GM19455 (cell line): ENCODE measurements at regions not wholly inside any gene's neighbourhood (a gene's known extent, or its start where the extent isn't known, plus 50 kb on each side); places are given as distances from the start of the nearest gene placed in this dataset.
"Not testable (repeated sequence)": the region's sequence is repeated elsewhere in the genome, so short reads cannot be mapped to it uniquely, and the experiment has no call there.

ENCODE experiments used
- ATAC-seq: cut with Tn5 transposase; IDR thresholded peaks from one replicate; pipeline ENCODE4 v1.9.1; 2021; ENCODE audit not compliant: unreplicated experiment

DNA sequence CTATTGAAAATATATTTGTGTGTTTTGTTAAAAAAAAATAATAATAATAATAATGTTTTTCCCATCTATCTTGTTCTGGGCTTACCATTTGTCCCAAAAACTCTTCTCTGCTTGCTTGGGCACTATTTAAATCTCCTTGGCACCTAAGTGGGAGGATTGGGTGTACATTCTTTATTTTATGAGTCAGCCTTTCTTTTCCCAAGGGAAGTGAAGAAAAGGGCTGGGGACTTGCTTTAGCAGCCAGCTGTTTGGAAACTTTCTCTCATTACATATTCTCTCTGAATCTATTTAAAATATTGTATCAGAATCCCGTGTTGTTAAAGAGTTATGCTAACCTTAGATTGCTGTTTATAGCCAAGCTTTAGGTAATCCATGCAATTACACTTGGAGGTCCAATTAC lies 2332.4 kb downstream of the ARAP2 start:
- ATAC-seq, result no peak

DNA sequence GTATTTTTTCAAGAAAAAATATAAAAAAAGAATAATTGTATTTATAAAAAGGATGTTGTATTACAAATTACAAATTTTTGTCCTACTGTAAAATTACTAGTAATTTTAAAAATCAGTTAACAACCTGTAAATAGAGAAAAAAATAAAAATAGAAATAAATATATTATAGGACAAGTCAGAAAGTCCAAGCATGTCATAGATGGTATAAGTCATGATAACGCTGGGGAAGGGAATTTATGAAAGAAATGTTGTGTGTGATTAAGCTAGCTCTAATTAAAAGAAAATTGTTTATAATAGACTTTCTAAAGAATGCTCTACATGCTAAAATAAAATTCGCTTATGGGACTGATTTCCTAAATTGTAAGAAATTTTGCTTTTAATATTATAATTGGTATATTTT lies 2329.9 kb downstream of the ARAP2 start:
- no peak for ATAC-seq

DNA sequence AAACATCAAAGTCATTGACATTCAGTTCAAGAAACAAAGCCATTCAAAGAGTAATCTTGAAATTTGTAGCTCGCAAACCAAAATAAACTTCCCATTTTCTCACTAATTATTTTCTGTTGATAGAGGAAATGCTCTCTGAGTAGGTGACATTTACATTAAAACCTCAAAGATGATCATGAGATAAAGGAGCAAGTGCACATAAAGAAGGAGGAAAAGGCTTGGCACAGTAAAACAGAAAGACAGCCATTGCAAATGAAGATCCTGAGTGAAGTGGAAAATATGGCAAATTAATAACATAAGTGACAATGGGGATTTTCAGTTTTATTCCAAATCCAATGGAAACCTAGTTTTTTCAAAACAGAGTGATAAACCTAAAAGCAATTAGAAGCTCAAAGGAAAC lies 2320.8 kb downstream of the ARAP2 start:
- no peak for ATAC-seq

DNA sequence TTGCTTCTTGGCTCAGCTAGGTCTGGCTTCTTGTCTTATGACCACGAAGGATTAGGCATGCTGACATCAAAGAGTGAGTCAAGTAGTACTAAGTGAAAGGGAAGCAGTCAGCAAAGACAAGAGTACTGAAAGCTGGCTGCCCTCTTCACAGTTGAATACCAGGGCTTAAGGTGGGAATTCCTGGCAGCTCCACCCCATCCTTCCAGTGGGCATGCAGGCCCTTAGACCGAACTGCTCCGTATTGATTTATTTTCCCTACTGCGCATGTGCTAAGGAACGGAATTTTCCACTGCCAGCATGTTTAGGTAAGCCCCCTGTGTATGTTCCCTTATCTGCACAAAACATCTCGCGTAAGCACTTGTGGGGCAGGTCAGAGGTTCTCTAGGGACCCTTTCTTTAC lies 2320.1 kb downstream of the ARAP2 start:
- ATAC-seq, result no peak

DNA sequence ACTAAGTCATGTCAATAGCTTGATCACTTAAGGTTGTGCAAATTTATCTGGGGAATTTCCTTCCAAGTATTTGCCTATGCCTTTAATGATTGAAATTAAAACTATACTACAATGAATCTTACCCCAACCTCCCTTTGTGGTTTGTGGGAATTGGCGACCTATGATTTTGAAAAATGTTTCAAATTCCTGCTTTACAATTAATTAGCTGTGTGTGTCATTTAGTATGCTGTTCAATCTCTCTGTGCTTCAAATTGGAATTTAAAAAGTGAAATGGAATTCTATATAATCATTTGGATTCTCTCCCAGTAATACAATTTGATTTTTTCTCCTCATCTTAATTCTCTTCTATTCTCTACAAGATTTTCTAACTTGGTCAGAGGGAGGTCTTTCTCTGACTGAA lies 2319.5 kb downstream of the ARAP2 start:
- no peak for ATAC-seq

DNA sequence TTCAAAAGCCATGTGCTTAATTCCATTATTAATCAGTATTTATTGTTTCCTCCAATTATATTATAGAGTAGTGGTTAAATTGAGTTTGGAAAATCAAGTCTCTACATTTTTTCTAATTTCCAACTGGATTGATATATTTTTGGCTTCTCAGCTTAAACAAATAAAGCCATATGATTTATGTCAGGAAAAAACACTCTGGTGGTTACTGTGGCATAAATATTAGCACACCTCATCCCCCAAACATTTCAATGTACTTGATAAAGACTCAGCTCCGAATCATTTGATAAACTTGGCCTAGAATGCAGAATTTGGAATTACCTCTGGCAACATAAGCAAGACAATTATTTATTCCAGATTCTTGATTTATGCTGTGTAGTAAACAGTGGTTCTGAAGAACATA lies 2313.8 kb downstream of the ARAP2 start:
- no peak for ATAC-seq

DNA sequence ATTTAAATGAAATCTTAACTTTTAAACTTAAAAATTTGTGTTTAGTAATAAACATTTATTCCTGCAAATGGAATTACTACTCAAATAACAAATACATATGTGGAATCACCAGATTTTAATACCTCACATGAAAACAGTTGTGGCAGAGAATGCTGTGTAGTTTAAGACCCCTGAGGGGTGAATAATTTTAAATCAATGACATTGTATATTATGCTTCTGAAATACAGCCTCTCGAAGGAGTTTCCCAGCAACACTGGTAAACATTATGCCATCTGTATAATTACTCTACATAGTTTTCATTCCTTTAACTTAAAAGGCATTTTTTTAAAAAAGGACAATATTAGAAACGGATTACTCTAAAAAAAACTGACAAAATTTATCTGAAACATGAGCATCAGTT lies 2313.3 kb downstream of the ARAP2 start:
- ATAC-seq, result no peak

DNA sequence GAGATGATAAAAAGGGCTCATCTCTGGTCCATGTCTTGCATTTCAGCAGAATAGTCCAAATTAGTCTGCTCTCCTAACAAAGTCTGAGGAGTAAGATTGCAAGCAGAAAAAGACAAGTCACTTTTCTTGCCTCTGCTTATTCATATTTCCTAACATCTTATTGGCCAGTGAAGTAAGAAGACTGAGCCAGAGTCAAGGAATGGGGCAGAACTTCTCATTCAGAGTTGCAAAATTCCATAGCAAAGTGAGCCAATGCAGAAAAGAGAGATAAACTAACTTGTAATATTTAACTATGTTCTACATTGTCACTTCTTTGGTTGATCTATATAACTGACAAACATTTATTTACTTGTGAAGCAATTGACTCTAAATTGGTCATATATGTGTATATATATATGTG lies 2304.0 kb downstream of the ARAP2 start:
- ATAC-seq, result no peak

DNA sequence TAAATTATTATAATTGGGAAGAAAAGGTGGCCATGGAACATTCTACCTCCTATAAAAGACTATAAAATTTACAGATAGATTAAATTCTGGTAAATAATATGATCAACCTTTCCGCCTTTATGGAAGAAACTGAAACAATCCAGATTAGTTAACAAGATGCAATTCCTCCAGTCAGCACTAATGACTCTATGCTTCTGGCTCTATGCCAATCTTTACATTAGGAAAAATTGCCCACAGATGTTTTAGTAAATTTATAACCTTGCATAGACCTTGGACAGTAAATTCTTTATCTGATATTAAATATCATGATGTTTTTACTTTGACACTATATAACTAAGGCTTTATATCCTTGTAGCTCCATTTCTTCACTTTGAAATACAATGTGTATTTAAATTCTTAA lies 2302.5 kb downstream of the ARAP2 start:
- no peak for ATAC-seq

DNA sequence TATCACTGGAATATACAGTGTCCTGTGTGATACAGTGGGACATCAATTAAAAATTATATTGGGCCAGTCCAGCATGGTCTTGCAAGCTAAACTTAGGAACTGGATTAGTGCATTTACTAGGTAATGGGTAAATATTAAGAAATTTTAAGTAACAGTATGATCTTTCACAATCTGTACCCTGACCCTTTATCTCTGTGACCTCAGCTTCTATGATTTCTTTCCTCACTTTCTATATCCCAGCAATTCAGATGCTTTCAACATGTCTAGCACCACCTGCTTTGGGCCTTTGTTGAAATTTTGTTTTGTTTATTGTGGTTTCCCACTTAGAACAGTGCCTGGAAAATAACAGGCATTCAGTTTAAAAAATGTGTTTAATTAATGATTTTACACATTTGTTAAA lies 2295.4 kb downstream of the ARAP2 start:
- no peak for ATAC-seq

DNA sequence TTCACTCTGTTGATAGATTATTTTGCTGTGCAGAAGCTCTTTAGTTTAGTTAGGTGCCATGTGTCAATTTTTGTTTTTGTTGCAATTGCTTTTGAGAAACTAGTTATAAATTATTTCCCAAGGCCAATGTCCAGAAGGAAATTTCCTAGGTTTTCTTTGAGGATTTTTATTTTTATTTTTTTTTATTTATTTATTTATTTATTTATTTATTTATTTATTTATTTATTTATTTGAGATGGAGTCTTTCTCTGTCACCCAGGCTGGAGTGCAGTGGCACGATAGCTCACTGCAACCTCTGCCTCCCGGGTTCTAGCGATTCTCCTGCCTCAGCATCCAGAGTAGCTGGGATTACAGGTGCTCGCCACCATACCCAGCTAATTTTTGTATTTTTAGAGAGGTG lies 2290.5 kb downstream of the ARAP2 start:
- not testable (repeated sequence) for ATAC-seq

DNA sequence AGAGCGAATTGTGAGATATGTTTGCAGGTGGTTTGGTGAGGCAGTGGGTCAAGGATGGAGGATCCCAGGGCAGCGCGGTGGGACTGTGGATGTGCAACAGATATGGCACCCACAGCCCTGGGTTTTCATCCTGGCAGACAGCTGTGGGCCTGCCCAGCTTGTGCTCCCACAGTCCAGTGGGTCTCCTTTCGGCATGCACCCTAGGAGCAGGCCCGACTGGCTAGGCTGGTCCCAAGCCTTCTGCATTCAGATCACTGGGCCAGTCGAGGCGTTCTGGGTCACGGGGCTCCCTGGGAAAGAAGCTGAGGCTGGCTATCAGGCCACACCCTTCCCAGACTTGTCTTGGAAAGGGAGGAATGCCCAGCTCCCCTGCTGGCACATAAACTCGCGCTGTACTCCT lies 2289.6 kb downstream of the ARAP2 start:
- ATAC-seq, result no peak

DNA sequence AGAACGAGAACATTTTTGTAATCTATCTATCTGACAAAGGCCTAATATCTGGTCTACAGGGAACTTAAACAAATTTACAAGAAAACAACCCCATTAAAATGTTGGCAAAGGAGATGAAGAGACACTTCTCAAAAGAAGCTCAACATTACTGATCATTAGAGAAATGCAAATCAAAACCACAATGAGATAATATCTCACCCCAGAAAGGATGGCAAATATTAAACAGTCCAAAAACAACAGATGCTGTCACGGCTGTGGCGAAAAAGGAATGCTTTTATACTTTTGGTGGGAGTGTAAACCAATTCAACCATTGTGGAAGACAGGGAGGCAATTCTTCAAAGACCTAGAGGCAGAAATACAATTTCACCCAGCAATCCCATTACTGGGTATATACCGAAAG lies 2284.8 kb downstream of the ARAP2 start:
- ATAC-seq, result no peak

DNA sequence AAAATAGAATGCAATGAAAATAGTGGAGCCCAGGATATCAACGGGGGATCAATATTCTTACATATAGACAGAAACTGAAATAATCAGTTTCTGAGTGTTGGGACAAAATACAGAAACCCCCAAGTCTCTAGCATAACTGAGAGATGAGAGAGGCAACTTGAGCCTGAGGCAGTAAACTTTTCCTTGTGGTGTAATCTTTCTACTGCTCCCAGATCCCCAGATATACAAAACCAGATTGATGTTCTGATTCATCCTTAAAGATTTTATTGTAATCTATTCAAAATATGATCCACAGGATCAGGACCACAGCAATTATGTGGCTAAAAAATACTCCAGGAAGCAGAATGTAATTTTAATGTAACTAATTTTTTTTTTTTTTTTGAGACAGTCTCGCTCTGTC lies 2282.6 kb downstream of the ARAP2 start:
- no peak for ATAC-seq

DNA sequence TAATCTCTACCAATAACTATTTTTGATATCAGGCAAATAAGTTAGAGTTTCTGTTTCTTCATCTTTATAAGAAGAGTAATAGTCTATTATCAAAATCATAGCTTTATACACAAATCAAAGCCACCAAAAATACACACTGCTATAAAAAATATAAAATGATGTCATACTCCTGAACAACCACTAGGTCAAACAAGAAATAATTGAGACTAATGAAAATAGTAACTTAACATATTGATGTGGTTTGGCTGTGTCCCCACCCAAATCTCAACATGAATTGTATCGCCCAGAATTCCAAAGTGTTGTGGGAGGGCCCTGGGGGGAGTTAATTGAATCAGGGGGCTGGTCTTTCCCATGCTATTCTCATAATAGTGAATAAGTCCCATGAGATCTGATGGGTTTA lies 2277.5 kb downstream of the ARAP2 start:
- ATAC-seq, result no peak

DNA sequence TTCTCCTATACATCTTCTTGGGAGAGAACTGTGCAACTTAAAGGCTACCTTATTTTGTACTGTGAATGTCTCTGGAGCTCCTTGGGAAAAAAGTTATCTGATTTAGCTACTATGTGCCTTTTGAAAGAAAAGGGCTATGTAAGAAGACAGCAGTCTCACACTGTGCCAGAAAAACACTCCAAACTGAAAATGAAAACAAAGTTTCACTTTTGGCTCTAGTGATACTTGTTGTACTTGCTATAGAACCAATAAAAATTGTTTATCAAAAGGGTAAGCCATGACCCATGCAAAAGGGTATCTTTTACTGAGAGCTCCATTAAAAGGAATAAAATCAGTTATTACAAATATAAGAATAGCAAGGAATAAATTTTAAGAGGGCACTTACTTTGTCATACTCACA lies 2270.0 kb downstream of the ARAP2 start:
- ATAC-seq, result no peak

DNA sequence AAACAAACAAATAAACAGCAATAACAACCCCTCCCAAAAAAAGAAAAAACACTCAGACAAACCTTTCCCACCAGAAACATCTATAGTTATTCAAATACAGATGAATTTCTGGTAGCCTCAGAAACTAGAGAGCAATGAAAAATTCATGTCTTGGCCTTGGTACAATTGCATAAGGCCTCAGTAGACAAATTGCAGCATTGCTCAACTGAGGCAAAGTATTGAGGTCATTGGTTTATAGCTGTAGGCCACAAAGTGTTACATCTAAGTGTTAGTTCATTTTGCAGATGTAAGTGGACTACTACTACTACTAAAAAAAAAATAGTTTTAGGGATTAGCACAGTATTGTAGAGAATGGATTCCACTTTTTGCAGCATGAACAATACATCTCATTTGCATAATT lies 2268.3 kb downstream of the ARAP2 start:
- no peak for ATAC-seq

DNA sequence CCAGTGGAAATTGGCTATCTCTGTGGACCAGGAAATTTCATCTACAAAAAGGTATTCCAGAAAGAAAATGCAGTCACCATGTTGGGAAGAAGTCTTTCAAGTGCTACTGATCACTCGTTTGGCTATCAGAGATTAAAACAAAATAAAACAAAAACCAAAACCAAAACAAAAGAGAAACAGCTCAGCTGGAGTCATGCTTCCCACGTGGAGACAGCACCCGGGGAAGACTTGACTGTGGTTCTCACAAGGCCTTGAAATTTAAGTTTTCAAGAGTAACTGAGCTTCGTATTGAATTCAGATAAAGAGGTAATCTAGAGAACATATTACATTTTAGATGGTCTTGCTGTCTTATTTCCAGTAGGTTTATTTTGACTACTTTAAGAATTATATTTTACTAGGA lies 2264.5 kb downstream of the ARAP2 start:
- not testable (repeated sequence) for ATAC-seq

DNA sequence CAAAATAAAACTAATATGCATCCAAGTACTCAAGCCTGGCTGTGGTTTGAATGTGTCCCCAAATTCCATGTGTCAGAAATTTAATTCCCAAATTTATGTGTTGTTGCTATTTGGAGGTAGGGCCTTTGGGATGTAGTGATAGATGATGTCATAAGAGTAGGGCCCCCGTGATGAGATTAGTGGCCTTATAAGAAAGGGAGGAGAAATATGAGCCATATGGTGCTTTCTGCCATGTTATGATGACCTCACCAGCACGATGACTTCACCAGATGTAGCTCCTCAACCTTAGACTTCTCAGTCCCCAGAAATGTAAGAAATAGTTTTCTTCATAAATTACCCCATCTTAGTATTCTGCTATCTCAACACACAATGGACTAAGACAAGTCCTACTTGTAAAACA lies 2264.0 kb downstream of the ARAP2 start:
- no peak for ATAC-seq

DNA sequence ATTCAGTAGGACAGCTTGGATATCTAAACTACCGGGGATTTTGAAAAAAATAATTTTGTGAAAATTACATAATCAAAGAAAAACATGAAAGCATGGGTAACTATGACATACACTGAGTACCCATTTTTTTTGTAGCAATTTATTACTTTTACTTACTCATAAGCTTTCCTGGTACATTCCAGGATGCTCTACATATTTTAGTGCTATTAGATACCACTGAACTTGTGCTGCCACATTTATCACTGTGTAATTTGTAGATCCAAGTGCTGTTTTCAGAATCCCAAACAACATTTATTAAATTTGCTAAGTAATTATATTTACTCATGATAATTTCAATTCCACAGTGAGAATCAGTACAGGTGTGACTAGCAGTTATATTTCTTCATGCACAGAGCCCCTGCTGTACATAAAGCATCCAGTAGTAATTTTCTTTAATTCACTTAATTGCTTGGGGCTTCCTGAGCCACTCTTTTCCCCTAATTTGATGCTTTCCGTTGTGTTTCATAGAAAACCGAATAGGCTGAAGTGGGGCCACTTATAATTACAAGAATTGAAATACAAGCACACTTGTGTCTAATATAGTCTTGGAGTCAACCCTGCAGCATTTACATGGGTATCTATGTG lies 2254.4 kb downstream of the ARAP2 start:
- ATAC-seq, result no peak

DNA sequence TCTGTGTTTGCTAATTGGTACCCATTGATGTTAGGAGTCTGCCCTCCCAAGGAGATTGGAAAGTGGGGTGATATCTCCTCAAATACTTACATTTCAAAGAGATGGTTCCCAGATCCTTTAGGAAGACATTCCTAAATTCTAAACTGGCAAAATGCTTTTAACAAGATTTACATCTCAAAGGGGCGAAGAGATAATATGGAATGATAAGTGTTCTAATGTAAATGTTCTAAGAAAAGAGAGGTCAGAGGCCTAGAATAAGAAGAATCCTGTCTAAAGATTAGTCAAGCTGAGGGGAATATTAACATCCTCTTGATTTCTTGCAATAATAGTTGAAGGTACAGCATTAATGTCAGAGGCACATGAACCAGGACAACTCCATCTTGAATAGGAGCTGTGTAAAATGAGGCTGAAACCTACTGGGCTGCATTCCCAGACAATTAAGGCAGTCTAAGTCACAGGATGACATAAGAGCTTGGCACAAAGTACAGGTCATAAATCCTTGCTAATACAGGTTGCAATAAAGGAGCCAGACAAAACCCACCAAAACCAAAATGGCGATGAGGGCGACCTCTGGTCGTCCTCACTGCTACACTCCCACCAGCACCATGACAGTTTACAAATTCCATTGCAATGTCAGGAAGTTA lies 2248.1 kb downstream of the ARAP2 start:
- no peak for ATAC-seq

DNA sequence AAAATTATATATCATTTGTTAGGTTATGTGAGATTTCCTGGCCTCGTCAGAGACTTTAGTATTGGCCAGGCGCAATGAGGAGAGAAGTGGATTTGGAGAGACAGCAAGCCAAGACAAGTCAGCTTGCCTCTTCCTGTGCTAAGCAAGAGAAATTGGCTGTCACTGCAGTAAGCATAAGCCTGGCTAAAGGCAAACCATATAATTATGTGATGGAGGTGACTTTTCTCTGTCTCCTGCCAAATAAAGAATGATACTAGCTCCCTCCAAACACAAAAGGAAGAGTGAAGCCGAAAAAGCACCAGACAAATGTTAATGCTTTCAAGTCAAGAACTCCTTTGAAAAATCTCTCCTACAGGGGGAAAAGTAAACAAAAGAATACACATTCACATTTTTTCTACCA lies 2246.0 kb downstream of the ARAP2 start:
- no peak for ATAC-seq

DNA sequence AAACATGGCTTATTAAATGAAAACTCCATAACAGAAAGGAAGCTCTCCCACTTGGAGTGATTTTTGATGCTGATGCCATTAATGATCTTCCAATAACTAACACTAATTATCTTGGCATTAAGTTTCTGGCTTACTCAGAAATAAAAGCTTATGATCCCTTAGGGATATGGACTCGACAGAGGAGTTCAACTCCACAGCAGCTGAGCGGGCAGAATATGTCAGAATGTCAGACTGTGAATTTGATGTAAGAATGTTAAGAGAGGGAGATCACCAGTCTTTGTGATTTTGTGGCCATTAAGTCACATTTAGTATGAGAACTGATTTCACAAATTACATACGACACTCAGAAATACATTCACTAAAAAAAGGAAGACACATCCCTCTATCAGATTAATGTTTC lies 2244.0 kb downstream of the ARAP2 start:
- ATAC-seq, result no peak
